ENCODE measurements at regions not wholly inside any gene's neighbourhood (a gene's known extent, or its start where the extent isn't known, plus 50 kb on each side); places are given as distances from the start of the nearest gene placed in this dataset.

DNA sequence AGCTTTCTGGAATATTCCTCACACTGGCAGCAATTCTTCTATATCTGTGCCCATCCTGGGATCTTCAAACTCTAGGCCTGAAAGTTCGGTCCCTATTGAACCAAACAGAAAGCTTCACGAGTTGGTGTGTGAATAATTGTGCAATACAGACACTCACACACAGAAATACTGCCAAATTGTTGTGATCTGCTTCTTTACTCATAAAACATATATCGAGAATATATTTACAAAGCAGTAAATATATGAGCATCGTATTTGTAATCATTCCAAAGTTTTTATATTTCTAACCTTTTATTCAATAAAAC, 56.6 kb upstream of the BEX4 start:
- in situ Hi-C loops (cut with HindIII; ENCODE audit: low pct_ligation_motif_present, low pct_unique_long_range_greater_than_20kb, low sequenced_read_pairs), result no loop called here
- DNase-seq, result no peak

- in situ Hi-C loops (cut with HindIII; ENCODE audit: low pct_ligation_motif_present, low pct_unique_long_range_greater_than_20kb, low sequenced_read_pairs), result no loop called here
- DNase-seq, result peak; percentile 6
Observed at GRCh38 chrX:103157496-103158316, 57.2 kb upstream of the BEX4 start.

DNA sequence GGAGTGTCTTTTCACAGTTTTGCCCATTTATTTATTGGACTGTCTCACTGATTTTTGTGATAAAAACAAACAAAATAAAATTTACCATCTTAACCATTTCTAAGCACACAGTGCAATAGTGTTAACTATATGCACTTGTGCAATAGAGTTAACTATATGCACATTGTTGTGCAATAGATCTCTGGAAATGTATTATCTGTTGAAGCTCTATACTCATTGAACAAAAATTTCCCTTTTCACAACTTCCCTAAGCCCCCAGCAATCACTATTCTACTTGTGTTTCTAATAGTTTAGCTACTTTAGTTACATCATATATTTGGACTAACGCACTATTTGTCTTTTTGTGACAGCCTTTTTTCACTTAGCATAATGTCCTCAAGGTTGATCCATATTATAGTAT, 59.7 kb upstream of the BEX4 start:
- no peak for DNase-seq
- in situ Hi-C loops (cut with HindIII; ENCODE audit: low pct_ligation_motif_present, low pct_unique_long_range_greater_than_20kb, low sequenced_read_pairs), result no loop called here

DNA sequence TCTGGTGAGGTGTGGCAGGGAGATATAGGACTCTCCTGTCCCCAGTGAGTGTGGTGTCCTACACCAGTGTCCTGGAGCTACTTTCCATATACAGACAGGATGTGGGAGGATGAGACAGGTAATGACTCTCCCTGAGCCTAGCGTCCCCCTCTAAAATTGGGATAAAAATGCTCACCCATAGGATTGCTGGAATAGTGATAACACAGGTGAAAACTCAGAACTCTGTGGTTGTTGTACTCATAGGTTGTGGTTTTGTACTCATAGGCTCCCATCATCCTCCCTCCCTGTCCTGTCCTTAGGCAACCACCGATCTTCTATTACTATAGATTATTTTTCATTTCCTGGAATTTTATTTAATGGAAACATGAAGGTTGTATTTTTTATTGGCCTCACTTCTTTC, 60.7 kb upstream of the NXF3 start:
- in situ Hi-C loops (cut with HindIII; ENCODE audit: low pct_ligation_motif_present, low pct_unique_long_range_greater_than_20kb, low sequenced_read_pairs), result no loop called here
- DNase-seq, result no peak

- DNase-seq, result no peak
- in situ Hi-C loops (cut with HindIII; ENCODE audit: low pct_ligation_motif_present, low pct_unique_long_range_greater_than_20kb, low sequenced_read_pairs), result no loop called here
Observed at GRCh38 chrX:103151799-103152198, 58.9 kb upstream of the NXF3 start.

DNA sequence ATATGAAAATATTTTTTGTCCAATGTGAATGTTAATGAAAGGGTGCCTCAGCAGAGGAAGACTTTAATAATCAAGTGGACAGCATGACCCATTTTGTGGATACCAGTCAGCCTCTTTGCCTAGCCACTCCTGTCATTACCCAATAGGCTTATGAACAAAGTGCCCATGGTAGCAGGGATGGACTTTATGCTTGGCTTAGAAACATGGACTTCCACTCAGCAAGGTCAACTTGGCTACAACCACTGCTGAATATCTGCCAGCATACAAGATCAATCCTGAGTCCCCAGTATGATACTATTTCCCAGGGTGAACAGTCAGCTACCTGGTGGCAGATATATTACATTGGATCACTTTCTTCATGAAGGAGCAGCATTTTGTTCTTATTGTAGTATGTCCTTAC, 56.7 kb upstream of the NXF3 start:
- no peak for DNase-seq
- in situ Hi-C loops (cut with HindIII; ENCODE audit: low pct_ligation_motif_present, low pct_unique_long_range_greater_than_20kb, low sequenced_read_pairs), result no loop called here

- no peak for DNase-seq
- in situ Hi-C loops (cut with HindIII; ENCODE audit: low pct_ligation_motif_present, low pct_unique_long_range_greater_than_20kb, low sequenced_read_pairs), result no loop called here
Observed at GRCh38 chrX:103148075-103148474, 55.1 kb upstream of the NXF3 start.
